Endodermal cell (in vitro differentiated cells): ENCODE measurements at regions not wholly inside any gene's neighbourhood (a gene's known extent, or its start where the extent isn't known, plus 50 kb on each side); places are given as distances from the start of the nearest gene placed in this dataset.
"Not testable (repeated sequence)": the region's sequence is repeated elsewhere in the genome, so short reads cannot be mapped to it uniquely, and the experiment has no call there.

Experiments used
- DNase-seq: peaks from one replicate; pipeline ENCODE4 v3.0.0-alpha.2; 2017
- H3K27ac ChIP-seq: 2 replicates; pipeline ENCODE4 v1.5.1; 2013; ENCODE audit warnings: mild to moderate bottlenecking, low read depth, low read length, moderate library complexity
- H3K27me3 ChIP-seq: 2 replicates; pipeline ENCODE4 v1.6.1; 2013; ENCODE audit warnings: mild to moderate bottlenecking, low read length, moderate library complexity; ENCODE audit not compliant: insufficient read depth, control insufficient read depth, poor library complexity, severe bottlenecking
- H3K36me3 ChIP-seq: 2 replicates; pipeline ENCODE4 v1.7.0; 2013; ENCODE audit warnings: mild to moderate bottlenecking, low read length, moderate library complexity; ENCODE audit not compliant: control insufficient read depth, insufficient read depth
- H3K4me1 ChIP-seq: one replicate; pipeline ENCODE4 v1.7.0; 2013; ENCODE audit warnings: low read length; ENCODE audit not compliant: control insufficient read depth, insufficient read depth
- H3K4me3 ChIP-seq: 2 replicates; pipeline ENCODE4 v1.5.1; 2013; ENCODE audit warnings: mild to moderate bottlenecking, low read length, moderate library complexity
- H3K9ac ChIP-seq: 2 replicates; pipeline ENCODE4 v1.6.1; 2013; ENCODE audit warnings: mild to moderate bottlenecking, low read length, moderate library complexity; ENCODE audit not compliant: poor library complexity, severe bottlenecking; ENCODE audit errors: extremely low read depth
- H3K9me3 ChIP-seq: 2 replicates; pipeline ENCODE4 v1.6.1; 2013; ENCODE audit warnings: mild to moderate bottlenecking, low read length, moderate library complexity; ENCODE audit not compliant: control insufficient read depth
- H3K27ac Mint-ChIP-seq: 2 replicates; pipeline ENCODE4 v1.8.0; 2020; ENCODE audit warnings: mixed read lengths
- H3K27me3 Mint-ChIP-seq: 2 replicates; pipeline ENCODE4 v1.8.0; 2021; ENCODE audit warnings: mild to moderate bottlenecking, mixed read lengths; ENCODE audit not compliant: insufficient read depth
- H3K36me3 Mint-ChIP-seq: 2 replicates; pipeline ENCODE4 v1.8.0; 2020; ENCODE audit warnings: low read depth, mixed read lengths
- H3K4me1 Mint-ChIP-seq: 2 replicates; pipeline ENCODE4 v1.8.0; 2020; ENCODE audit warnings: mixed read lengths
- H3K4me3 Mint-ChIP-seq: 2 replicates; pipeline ENCODE4 v1.8.0; 2020; ENCODE audit warnings: mild to moderate bottlenecking, moderate library complexity, mixed read lengths
- H3K9me3 Mint-ChIP-seq: 2 replicates; pipeline ENCODE4 v1.8.0; 2020; ENCODE audit warnings: mild to moderate bottlenecking, mixed read lengths
- WGBS, 2 experiments: methylation state at CpG; one replicate each; pipeline versions ENCODE4 v1.1.5 to v1.1.7; 2013; ENCODE audit warnings: missing lambda C conversion rate in 2 of 2, mixed read lengths in 1 of 2; ENCODE audit not compliant: insufficient coverage in 1 of 2, insufficient read length in 1 of 2; 5-methylcytosine and 5-hydroxymethylcytosine counted together
- TF ChIP-seq, protein P1 (sequence below): fragments of 200-600 bp; sonication (generic); conservative IDR thresholded peaks from 2 replicates; pipeline ENCODE4 v1.5.0; 2021; ENCODE audit warnings: antibody characterized with exemption, mild to moderate bottlenecking

DNA sequence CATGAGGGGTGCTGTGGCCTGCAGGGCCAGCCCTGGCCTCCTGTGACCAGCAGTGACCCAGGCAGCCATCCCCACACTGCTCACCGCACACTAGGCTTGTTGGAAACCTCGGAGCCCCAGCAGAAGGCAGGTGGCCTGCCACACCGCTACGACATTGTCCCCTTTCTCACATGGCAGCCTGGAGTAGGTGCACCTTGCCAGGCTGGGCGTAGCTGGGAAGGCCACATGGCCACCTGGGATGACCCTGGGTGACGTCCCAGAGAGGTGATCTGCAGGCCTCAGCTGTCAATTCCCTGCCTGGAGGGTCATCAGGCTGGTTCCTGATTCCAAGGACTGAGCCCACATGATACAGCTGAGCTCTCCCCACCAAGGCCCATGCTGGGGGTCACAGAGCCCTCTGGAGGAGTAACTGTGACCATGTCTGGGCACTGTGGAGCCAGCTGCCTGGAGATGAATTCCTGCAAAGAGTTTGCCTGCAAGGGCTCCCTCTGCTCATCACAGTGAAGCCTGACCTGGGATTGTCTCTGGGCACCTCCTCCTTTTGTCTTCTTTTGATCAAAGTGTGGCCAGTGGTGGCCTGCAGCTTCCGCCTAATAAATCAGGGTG is 119.6 kb upstream of the OTOS start:
- no peak overlapping the region for H3K27ac Mint-ChIP-seq

DNA sequence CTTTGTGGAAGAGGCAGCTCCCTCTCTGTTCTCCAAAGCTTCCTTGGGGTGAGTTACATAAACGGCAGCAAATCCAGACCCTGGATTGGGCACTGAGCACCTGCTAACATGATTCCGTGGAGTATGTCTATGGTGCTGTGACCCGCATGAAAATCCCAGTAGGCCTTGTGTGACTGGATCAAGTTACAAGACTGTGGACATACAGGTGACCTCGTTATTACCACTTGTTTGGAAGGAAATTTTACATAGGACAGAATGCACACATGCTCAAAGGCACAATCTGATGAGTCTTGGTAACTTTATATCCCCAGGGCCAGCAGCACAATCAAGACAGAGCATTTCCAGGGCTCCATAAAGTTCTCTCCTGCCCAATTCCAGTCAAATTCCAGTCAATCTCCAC is 120.2 kb upstream of the OTOS start:
- TF ChIP-seq, protein P1, sequence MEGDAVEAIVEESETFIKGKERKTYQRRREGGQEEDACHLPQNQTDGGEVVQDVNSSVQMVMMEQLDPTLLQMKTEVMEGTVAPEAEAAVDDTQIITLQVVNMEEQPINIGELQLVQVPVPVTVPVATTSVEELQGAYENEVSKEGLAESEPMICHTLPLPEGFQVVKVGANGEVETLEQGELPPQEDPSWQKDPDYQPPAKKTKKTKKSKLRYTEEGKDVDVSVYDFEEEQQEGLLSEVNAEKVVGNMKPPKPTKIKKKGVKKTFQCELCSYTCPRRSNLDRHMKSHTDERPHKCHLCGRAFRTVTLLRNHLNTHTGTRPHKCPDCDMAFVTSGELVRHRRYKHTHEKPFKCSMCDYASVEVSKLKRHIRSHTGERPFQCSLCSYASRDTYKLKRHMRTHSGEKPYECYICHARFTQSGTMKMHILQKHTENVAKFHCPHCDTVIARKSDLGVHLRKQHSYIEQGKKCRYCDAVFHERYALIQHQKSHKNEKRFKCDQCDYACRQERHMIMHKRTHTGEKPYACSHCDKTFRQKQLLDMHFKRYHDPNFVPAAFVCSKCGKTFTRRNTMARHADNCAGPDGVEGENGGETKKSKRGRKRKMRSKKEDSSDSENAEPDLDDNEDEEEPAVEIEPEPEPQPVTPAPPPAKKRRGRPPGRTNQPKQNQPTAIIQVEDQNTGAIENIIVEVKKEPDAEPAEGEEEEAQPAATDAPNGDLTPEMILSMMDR = no peak
- Histone ChIP-seq H3K27ac (no peak overlapping the region), H3K9ac (no peak overlapping the region), H3K36me3 (no peaks in the 10 kb centered on the region), H3K27me3 (no peaks in the 10 kb centered on the region), H3K4me3 (no peak overlapping the region), H3K4me1 (no peaks in the 10 kb centered on the region), H3K9me3 (peaks cover 34% of the 10 kb centered on the region)
- Mint-ChIP-seq H3K27me3 (peaks cover 5% of the 10 kb centered on the region), H3K9me3 (peaks cover 63% of the 10 kb centered on the region), H3K4me1 (no peaks in the 10 kb centered on the region), H3K27ac (no peak overlapping the region), H3K4me3 (no peak overlapping the region), H3K36me3 (no peaks in the 10 kb centered on the region)
- DNase-seq = no peak
- 83 to 89% methylated on average over 4 of the region's 4 CpGs for WGBS, 2 experiments

More for the DNA sequence above, 119.6 kb upstream of the OTOS start:
- Mint-ChIP-seq H3K4me3 (no peak overlapping the region), H3K4me1 (no peaks in the 10 kb centered on the region), H3K9me3 (peaks cover 57% of the 10 kb centered on the region), H3K36me3 (no peaks in the 10 kb centered on the region), H3K27me3 (peaks cover 5% of the 10 kb centered on the region)
- Histone ChIP-seq H3K27me3 (no peaks in the 10 kb centered on the region), H3K36me3 (no peaks in the 10 kb centered on the region), H3K4me1 (no peaks in the 10 kb centered on the region), H3K4me3 (no peak overlapping the region), H3K27ac (no peak overlapping the region), H3K9ac (no peak overlapping the region), H3K9me3 (peaks cover 29% of the 10 kb centered on the region)
- DNase-seq = no peak
- 82 to 86% methylated on average over 3 to 7 of the region's 7 CpGs for WGBS, 2 experiments
- TF ChIP-seq, protein P1 = no peak

DNA sequence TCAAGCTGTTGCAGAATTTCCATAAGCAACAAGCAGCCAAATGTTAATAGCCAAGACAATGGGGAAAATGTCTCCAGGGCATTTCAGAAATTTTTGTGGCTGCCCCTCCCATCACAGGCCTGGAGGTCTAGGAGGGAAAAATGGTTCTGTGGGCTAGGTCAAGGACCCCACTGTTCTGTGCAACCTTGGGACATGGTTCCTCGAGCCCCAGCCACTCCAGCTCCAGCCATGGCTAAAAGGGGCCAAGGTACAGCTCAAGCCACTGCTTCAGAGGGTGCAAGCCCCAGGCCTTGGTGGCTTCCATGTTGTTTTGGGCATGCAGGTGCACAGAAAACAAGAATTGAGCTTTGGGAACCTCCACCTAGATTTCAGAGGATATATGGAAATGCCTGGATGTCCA is 122.1 kb upstream of the OTOS start:
- not testable (repeated sequence) for H3K9ac ChIP-seq, H3K27ac Mint-ChIP-seq, H3K36me3 ChIP-seq, H3K4me3 ChIP-seq, H3K27me3 Mint-ChIP-seq, H3K36me3 Mint-ChIP-seq, H3K4me1 ChIP-seq, H3K4me3 Mint-ChIP-seq, H3K27me3 ChIP-seq, H3K27ac ChIP-seq, DNase-seq, H3K4me1 Mint-ChIP-seq
- 63 to 67% methylated on average over 1 of the region's 1 CpG for WGBS, 2 experiments
- H3K9me3 Mint-ChIP-seq = peaks cover 63% of the 10 kb centered on the region
- H3K9me3 ChIP-seq = peaks cover 30% of the 10 kb centered on the region

DNA sequence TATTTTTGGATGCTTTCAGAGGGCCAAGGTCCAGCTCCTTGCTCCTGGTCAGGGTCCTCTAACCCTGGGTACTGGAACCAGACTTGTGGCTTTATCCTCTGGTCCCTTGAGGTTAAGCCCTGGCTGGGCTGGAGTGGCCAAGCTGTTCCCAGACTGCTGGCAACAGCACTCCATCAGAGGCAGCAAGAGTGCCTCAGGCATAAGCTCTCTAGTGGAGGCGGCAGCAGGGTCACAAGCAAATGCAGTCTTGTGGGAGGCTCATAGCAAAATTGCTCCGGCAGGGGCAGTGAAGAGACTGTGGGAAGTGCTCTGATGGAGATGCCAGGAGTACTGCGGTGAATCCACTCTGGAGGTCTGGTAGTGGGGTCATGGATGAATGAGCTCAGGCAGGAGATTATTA is 128.9 kb upstream of the OTOS start:
- Mint-ChIP-seq H3K27me3 (peaks cover 13% of the 10 kb centered on the region), H3K9me3 (peaks cover 52% of the 10 kb centered on the region), H3K4me3 (no peak overlapping the region), H3K36me3 (no peaks in the 10 kb centered on the region), H3K27ac (no peak overlapping the region), H3K4me1 (no peaks in the 10 kb centered on the region)
- WGBS, 2 experiments = 89 to 100% methylated on average over 2 to 3 of the region's 3 CpGs
- no peaks in the 10 kb centered on the region for H3K27me3 ChIP-seq
- no peak overlapping the region for H3K27ac ChIP-seq
- TF ChIP-seq, protein P1 = no peak
- H3K9me3 ChIP-seq = peaks cover 31% of the 10 kb centered on the region
- no peaks in the 10 kb centered on the region for H3K36me3 ChIP-seq
- H3K9ac ChIP-seq = no peak overlapping the region
- DNase-seq = no peak
- no peak overlapping the region for H3K4me3 ChIP-seq
- no peaks in the 10 kb centered on the region for H3K4me1 ChIP-seq
